GM18520 (cell line): ENCODE measurements at regions not wholly inside any gene's neighbourhood (a gene's known extent, or its start where the extent isn't known, plus 50 kb on each side); places are given as distances from the start of the nearest gene placed in this dataset.

Experiments used
- ATAC-seq: cut with Tn5 transposase; IDR thresholded peaks from one replicate; pipeline ENCODE4 v1.9.1; 2021; ENCODE audit not compliant: unreplicated experiment

- ATAC-seq: no peak
Measured at GRCh38 chr14:98022541-98023520, 1225.6 kb downstream of the VRK1 start.

GRCh38 chr14:98028162-98028561, 1231.0 kb downstream of the VRK1 start:
- ATAC-seq: no peak

GRCh38 chr14:98035396-98035795, 1236.6 kb downstream of the BCL11B start:
- ATAC-seq: no peak

GRCh38 chr14:98037831-98038230, 1234.2 kb downstream of the BCL11B start:
- no peak for ATAC-seq

- ATAC-seq: no peak
Measured at GRCh38 chr14:98056946-98057345, 1215.1 kb downstream of the BCL11B start.

GRCh38 chr14:98059106-98059505, 1212.9 kb downstream of the BCL11B start:
- no peak for ATAC-seq

GRCh38 chr14:98062083-98062482, 1209.9 kb downstream of the BCL11B start:
- ATAC-seq: no peak

- no peak for ATAC-seq
Measured at GRCh38 chr14:98069712-98070171, 1202.3 kb downstream of the BCL11B start.

GRCh38 chr14:98070536-98070935, 1201.5 kb downstream of the BCL11B start:
- no peak for ATAC-seq

GRCh38 chr14:98074111-98074510, 1197.9 kb downstream of the BCL11B start:
- no peak for ATAC-seq

DNA sequence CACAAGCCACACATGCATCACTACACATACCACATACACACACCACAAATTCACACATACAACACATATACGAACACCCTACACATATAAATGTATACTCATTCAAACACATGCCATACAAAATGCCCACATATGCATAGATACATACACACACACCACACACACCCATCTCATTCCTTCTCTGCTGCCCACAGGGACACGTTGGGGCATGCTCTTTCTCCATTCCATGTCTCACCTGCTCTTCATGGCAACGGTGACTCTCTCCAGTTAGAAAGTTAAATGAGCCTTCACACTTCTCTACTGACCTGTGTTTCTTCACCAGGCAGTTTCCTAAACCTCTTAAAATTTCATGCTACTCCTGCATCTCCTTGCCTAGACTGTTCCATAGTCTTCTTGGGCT, 1194.8 kb downstream of the BCL11B start:
- no peak for ATAC-seq

DNA sequence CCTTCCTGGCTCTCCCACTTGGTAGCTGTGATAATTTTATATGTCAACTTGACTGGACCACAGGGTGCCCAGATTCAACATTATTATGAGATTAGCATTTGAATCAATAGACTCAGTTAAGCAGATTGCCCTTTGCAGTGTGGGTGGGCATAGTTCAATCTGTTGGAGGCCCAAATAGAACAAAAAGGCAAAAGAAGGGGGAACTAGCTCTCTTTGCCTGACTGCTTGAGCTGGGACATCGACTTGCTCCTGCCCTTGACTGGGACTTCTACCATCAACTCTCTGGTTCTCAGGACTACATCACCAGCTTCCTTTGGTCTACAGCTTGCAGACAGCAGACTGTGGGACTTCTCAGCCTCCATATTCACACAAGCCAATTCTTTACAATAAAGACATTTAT, 1189.2 kb downstream of the BCL11B start:
- no peak for ATAC-seq

- ATAC-seq: no peak
Measured at GRCh38 chr14:98085751-98086150, 1186.2 kb downstream of the BCL11B start.

DNA sequence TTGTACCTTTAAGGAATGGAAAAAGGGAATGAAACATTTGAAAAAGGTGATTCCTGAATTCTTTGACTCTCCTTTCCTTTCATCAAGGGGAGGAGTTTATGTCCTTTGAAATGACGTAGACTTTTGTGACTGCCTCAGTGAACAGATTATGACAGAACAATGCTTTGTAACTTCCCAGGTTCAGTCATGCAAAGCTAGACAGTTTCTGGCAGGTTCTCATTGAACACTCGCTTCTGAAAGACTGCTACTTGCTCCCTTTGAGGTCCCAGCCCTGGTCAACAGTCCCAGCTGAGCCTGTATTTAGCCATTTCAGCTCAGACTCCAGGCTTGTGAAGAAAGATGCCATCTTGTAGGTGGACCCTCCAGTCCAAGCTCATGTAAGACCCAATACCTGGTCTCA, 1178.9 kb downstream of the BCL11B start:
- ATAC-seq: no peak

DNA sequence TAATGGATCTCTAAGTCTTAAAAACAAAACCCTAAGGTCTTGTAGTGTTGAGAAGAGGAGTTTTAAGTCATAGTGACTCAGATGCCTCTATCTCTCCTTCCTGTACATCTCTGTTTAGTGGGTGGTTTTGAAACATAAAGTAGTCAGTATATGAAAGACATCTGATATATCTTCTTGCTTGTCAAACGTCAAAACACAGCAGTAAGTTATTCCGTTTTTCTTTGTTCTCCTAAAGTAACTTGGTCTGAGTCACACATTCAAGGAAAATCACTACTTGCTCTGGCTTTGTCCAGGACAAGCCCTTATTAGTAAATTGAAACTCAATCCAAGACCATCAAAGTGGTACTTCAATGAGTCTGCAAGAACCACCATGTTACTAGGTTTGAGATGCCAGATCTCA, 1172.5 kb downstream of the BCL11B start:
- ATAC-seq: no peak

GRCh38 chr14:98101323-98101722, 1170.7 kb downstream of the BCL11B start:
- ATAC-seq: no peak

GRCh38 chr14:98103705-98104104, 1168.3 kb downstream of the BCL11B start:
- ATAC-seq: no peak

GRCh38 chr14:98109326-98109725, 1162.7 kb downstream of the BCL11B start:
- no peak for ATAC-seq

- no peak for ATAC-seq
Measured at GRCh38 chr14:98112194-98112780, 1159.7 kb downstream of the BCL11B start.

DNA sequence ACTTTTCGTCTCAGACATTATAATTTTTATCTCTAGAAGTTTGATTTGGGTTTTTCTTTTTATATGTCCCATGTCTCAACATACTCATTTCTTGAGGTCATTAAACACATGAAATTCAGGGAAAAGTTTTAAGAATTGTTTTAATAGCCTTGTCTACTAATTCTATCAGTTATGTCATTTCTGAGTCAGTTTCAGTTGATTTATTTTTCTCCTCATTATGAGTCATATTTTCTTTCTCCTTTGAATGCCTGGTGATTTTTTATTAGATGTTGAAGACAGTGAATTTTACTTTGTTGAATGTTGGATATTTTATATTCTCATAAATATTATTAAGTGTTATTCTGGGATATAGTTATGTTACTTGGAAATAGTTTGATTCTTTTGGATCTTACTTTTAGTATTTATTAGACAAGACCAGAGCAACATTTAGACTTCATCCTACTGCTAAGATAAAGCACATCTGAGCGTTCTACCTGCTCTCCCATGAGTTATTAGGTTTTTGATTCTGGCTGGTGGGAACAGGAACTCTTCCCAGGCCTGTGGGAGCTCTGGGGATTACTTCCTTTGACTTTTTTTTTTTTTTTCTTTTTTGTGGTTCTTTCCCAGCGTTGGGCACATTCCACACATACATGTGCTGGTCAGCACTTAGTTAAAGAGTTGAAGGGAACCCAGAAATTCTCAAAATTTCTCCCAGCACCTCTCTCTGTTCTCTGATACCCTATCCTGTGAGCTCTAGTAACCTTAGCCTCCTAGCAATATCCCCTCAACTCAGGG, 1157.7 kb downstream of the BCL11B start:
- no peak for ATAC-seq

GRCh38 chr14:98114946-98115345, 1157.1 kb downstream of the BCL11B start:
- ATAC-seq: no peak
